ENCODE measurements at regions not wholly inside any gene's neighbourhood (a gene's known extent, or its start where the extent isn't known, plus 50 kb on each side); places are given as distances from the start of the nearest gene placed in this dataset.

DNA sequence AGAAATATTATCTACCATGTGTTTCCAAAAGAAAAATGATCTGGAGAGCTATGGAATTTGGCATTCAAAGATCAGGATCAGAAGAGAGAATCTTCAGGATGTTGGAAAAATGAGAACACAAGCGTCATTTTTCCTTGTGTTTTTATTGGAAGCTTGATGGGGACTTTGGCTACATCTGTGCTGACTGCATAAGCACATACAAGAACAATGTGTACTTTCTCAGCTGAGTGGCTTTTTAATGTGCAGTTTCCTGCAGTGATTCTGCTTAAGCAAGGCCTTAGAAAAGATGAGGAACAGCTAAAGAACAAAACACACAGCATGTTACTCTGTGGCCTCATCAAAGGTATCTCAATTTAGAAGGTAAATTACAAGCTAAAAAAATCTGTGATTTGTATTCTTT, 1039.9 kb downstream of the GLUD2 start:
- H3K4me1 ChIP-seq = no peaks in the 10 kb centered on the region
- TF ChIP-seq POLR2A (IDR thresholded peaks at IDR 0.05) = no peak
- TF ChIP-seq, protein P1, sequence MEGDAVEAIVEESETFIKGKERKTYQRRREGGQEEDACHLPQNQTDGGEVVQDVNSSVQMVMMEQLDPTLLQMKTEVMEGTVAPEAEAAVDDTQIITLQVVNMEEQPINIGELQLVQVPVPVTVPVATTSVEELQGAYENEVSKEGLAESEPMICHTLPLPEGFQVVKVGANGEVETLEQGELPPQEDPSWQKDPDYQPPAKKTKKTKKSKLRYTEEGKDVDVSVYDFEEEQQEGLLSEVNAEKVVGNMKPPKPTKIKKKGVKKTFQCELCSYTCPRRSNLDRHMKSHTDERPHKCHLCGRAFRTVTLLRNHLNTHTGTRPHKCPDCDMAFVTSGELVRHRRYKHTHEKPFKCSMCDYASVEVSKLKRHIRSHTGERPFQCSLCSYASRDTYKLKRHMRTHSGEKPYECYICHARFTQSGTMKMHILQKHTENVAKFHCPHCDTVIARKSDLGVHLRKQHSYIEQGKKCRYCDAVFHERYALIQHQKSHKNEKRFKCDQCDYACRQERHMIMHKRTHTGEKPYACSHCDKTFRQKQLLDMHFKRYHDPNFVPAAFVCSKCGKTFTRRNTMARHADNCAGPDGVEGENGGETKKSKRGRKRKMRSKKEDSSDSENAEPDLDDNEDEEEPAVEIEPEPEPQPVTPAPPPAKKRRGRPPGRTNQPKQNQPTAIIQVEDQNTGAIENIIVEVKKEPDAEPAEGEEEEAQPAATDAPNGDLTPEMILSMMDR (IDR thresholded peaks at IDR 0.05) = no peak
- H3K36me3 ChIP-seq = no peaks in the 10 kb centered on the region
- DNase-seq = no peak
- H3K27ac ChIP-seq = no peak overlapping the region
- WGBS, 2 donors = 0% methylated on average over 1 of the region's 1 CpG
- intact Hi-C loops (cut with DNase I) = no loop called here
- H3K4me3 ChIP-seq (replicated peaks in 1 of 3) = no peak overlapping the region
- no peaks in the 10 kb centered on the region for H3K27me3 ChIP-seq
- no peaks in the 10 kb centered on the region for H3K9me3 ChIP-seq

DNA sequence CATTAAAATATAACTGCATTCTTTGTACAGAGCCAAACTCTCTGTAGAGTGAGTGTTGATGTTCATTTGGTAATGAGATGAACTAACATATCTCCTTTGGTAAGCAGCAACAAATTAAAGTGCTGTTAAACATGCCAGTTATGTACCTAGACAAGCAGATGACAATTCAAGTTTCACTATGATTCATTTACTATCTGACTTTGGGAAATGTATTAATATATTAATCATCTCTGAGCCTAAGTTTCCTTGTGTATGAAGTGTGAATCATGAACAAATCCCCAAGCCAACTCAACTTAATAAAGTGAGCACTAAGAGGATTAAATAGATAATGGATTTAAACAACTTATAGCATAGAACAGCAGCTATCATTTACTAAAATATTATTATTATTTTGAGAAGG, 1044.2 kb downstream of the GLUD2 start:
- Histone ChIP-seq H3K9me3 (no peaks in the 10 kb centered on the region), H3K27me3 (no peaks in the 10 kb centered on the region), H3K4me3 (replicated peaks in 1 of 3) (no peak overlapping the region), H3K27ac (no peak overlapping the region), H3K36me3 (no peaks in the 10 kb centered on the region), H3K4me1 (no peaks in the 10 kb centered on the region)
- intact Hi-C loops (cut with DNase I) = no loop called here
- TF ChIP-seq POLR2A (IDR thresholded peaks at IDR 0.05) = no peak
- TF ChIP-seq, protein P1 (IDR thresholded peaks at IDR 0.05) = no peak
- DNase-seq = no peak

GRCh38 chrX:122092360-122092759, 1045.0 kb downstream of the GLUD2 start:
- intact Hi-C loops (cut with DNase I) = no loop called here
- Histone ChIP-seq H3K4me3 (replicated peaks in 1 of 3) (no peak overlapping the region), H3K27me3 (no peaks in the 10 kb centered on the region), H3K27ac (no peak overlapping the region), H3K9me3 (no peaks in the 10 kb centered on the region), H3K36me3 (no peaks in the 10 kb centered on the region), H3K4me1 (no peaks in the 10 kb centered on the region)
- DNase-seq = no peak
- no peak for TF ChIP-seq POLR2A (IDR thresholded peaks at IDR 0.05)
- TF ChIP-seq, protein P1 (IDR thresholded peaks at IDR 0.05) = no peak
- WGBS, 2 donors = 56 to 69% methylated on average over 3 of the region's 3 CpGs

- Histone ChIP-seq H3K4me1 (no peaks in the 10 kb centered on the region), H3K36me3 (no peaks in the 10 kb centered on the region), H3K9me3 (no peaks in the 10 kb centered on the region), H3K27ac (no peak overlapping the region), H3K4me3 (replicated peaks in 1 of 3) (no peak overlapping the region), H3K27me3 (no peaks in the 10 kb centered on the region)
- WGBS, 2 donors = 90 to 94% methylated on average over 2 of the region's 2 CpGs
- intact Hi-C loops (cut with DNase I) = no loop called here
- no peak for TF ChIP-seq POLR2A (IDR thresholded peaks at IDR 0.05)
- TF ChIP-seq, protein P1 (IDR thresholded peaks at IDR 0.05) = no peak
- no peak for DNase-seq
Observed at GRCh38 chrX:122092978-122093377, 1045.6 kb downstream of the GLUD2 start.

DNA sequence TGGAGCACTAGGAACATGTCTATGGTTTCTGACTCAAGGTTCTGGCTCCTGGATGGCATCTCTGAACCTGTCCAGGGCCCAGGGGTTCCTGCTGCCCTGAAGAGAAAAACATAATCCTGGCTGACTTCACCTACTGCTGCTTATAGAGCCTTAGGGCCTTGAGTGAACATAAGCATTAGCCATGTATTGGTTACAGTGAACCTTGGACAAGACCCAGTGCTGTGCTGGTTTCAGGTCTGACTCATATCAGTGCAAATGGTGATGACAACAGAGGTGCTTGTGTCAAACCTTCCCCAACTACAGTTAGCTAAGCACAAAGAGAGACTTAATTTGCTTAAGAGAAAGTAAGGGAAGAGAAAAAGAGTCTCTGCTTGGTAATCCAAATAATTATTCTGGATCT, 1047.2 kb downstream of the GLUD2 start:
- H3K27ac ChIP-seq = no peak overlapping the region
- no peaks in the 10 kb centered on the region for H3K4me1 ChIP-seq
- intact Hi-C loops (cut with DNase I) = no loop called here
- no peaks in the 10 kb centered on the region for H3K27me3 ChIP-seq
- TF ChIP-seq, protein P1 (IDR thresholded peaks at IDR 0.05) = no peak
- no peak for TF ChIP-seq POLR2A (IDR thresholded peaks at IDR 0.05)
- no peak overlapping the region for H3K4me3 ChIP-seq (replicated peaks in 1 of 3)
- H3K9me3 ChIP-seq = no peaks in the 10 kb centered on the region
- H3K36me3 ChIP-seq = no peaks in the 10 kb centered on the region
- DNase-seq = no peak

All from thyroid gland (tissue), 4 donors.